SK-N-SH (cell line): ENCODE measurements at regions not wholly inside any gene's neighbourhood (a gene's known extent, or its start where the extent isn't known, plus 50 kb on each side); places are given as distances from the start of the nearest gene placed in this dataset.
"Not testable (repeated sequence)": the region's sequence is repeated elsewhere in the genome, so short reads cannot be mapped to it uniquely, and the experiment has no call there.

Experiments used
- CTCF ChIA-PET: fragments of 300-600, 350-600 bp; formaldehyde crosslinking; extraction: SDS; loops from one replicate; lab custom pipeline; 2021; lab: Yijun Ruan, JAX
- POLR2A ChIA-PET: fragments of 350-600 bp; sonication (Branson Sonifier 250); formaldehyde crosslinking; extraction: SDS; loops from one replicate; lab custom pipeline; 2020; ENCODE audit warnings: antibody characterized with exemption, inconsistent platforms; lab: Yijun Ruan, JAX
- DNase-seq: peaks from one replicate; pipeline ENCODE4 v3.0.0; 2012
- H2AFZ ChIP-seq: fragments of 200-600 bp; sonication (generic); 2 replicates; pipeline ENCODE4 v1.8.1; 2016; ENCODE audit warnings: antibody characterized with exemption, mild to moderate bottlenecking, low read depth
- H3F3A ChIP-seq: fragments of 200-600 bp; sonication (generic); replicated peaks from 2 replicates; pipeline ENCODE3; 2016; ENCODE audit warnings: antibody characterized with exemption, mild to moderate bottlenecking; ENCODE audit not compliant: insufficient read depth
- H3K27ac ChIP-seq, 2 experiments: fragments of 200-500 bp in 1 of 2; fragments of 200-600 bp in 1 of 2; sonication (Bioruptor generic) in 1 of 2; sonication (generic), shearing (Covaris generic) in 1 of 2; 2 replicates each; pipeline versions ENCODE4 v1.5.1 to v1.6.1; 2014 to 2016; ENCODE audit warnings: low read depth in 2 of 2, inconsistent platforms in 1 of 2, low read length in 1 of 2, mild to moderate bottlenecking in 1 of 2, mixed read lengths in 1 of 2
- H3K27me3 ChIP-seq: fragments of 200-600 bp; sonication (generic), shearing (Covaris generic); 2 replicates; pipeline ENCODE4 v1.6.1; 2016; ENCODE audit warnings: mixed run types; ENCODE audit not compliant: insufficient read depth
- H3K36me3 ChIP-seq, 2 experiments: fragments of 200-500 bp in 1 of 2; fragments of 200-600 bp in 1 of 2; sonication (Bioruptor generic) in 1 of 2; sonication (generic) in 1 of 2; replicated peaks in 1 of 2; 2 replicates each; pipeline versions ENCODE3 to v1.5.1; 2014 to 2016; ENCODE audit warnings: low read length in 1 of 2, mild to moderate bottlenecking in 1 of 2; ENCODE audit not compliant: insufficient read depth in 2 of 2, control insufficient read depth in 1 of 2
- H3K4me1 ChIP-seq, 2 experiments: fragments of 200-500 bp in 1 of 2; fragments of 200-600 bp in 1 of 2; sonication (Bioruptor generic) in 1 of 2; sonication (generic), shearing (Covaris generic) in 1 of 2; 2 replicates each; pipeline versions ENCODE4 v1.5.1 to v1.6.1; 2014 to 2016; ENCODE audit warnings: low read depth in 1 of 2, low read length in 1 of 2, mixed run types in 1 of 2; ENCODE audit not compliant: insufficient read depth in 2 of 2, control insufficient read depth in 1 of 2
- H3K4me2 ChIP-seq: fragments of 200-600 bp; sonication (generic), shearing (Covaris generic); 2 replicates; pipeline ENCODE4 v1.6.1; 2017; ENCODE audit warnings: mixed run types
- H3K4me3 ChIP-seq, 2 experiments: fragments of 200-500 bp in 1 of 2; fragments of 200-600 bp in 1 of 2; sonication (Bioruptor generic) in 1 of 2; sonication (generic), shearing (Covaris generic) in 1 of 2; 2 replicates each; pipeline versions ENCODE4 v1.5.1 to v1.8.1; 2014 to 2016; ENCODE audit warnings: low read depth in 2 of 2, inconsistent platforms in 1 of 2, low read length in 1 of 2, mild to moderate bottlenecking in 1 of 2, mixed read lengths in 1 of 2, moderate library complexity in 1 of 2
- H3K79me2 ChIP-seq: fragments of 200-600 bp; sonication (generic); 2 replicates; pipeline ENCODE4 v1.8.1; 2017; ENCODE audit warnings: mild to moderate bottlenecking; ENCODE audit not compliant: insufficient read depth
- H3K9ac ChIP-seq: fragments of 200-600 bp; sonication (generic); 2 replicates; pipeline ENCODE4 v1.6.1; 2017; ENCODE audit warnings: mixed run types
- H3K9me2 ChIP-seq: fragments of 200-600 bp; sonication (generic); 2 replicates; pipeline ENCODE4 v1.6.1; 2017; ENCODE audit warnings: mixed run types
- H3K9me3 ChIP-seq: fragments of 200-600 bp; sonication (generic); 2 replicates; pipeline ENCODE4 v1.6.1; 2017; ENCODE audit warnings: mixed run types, mild to moderate bottlenecking, moderate library complexity
- H4K20me1 ChIP-seq: fragments of 200-600 bp; sonication (generic); 2 replicates; pipeline ENCODE4 v1.6.1; 2017; ENCODE audit warnings: mild to moderate bottlenecking, mixed run types; ENCODE audit not compliant: insufficient read depth
- PBX3 ChIP-seq: IDR thresholded peaks from 2 replicates; pipeline ENCODE4; 2012
- POLR2AphosphoS5 ChIP-seq: IDR thresholded peaks from 2 replicates; pipeline ENCODE4 v1.6.1; 2012; ENCODE audit warnings: low read depth, low read length
- SMC3 ChIP-seq: IDR thresholded peaks from 2 replicates; pipeline ENCODE4 v1.6.1; 2012; ENCODE audit warnings: low read depth, low read length, improper control_type of control experiment
- TEAD4 ChIP-seq: IDR thresholded peaks from 2 replicates; pipeline ENCODE4 v1.4.0; 2012; ENCODE audit warnings: mild to moderate bottlenecking, borderline replicate concordance; ENCODE audit not compliant: insufficient read depth
- WGBS: methylation state at CpG from one replicate; pipeline ENCODE4 v1.1.6; 2017; ENCODE audit warnings: low lambda C conversion rate; 5-methylcytosine and 5-hydroxymethylcytosine counted together

- no peak for TF ChIP-seq POLR2AphosphoS5
Measured at GRCh38 chr12:131621701-131622421, 89.0 kb upstream of the SFSWAP start (continued).

GRCh38 chr12:131622422-131622955 is 88.4 kb upstream of the SFSWAP start:
- Histone ChIP-seq H3K27ac (no peak overlapping the region), H3K4me2 (no peak overlapping the region), H3K4me1 (peaks cover 0 to 15% of the 10 kb centered on the region in 2 experiments; a peak in 1 of 4 replicates), H3K79me2 (no peaks in the 10 kb centered on the region), H3K9me2 (no peaks in the 10 kb centered on the region), H3F3A (no peaks in the 10 kb centered on the region), H4K20me1 (no peaks in the 10 kb centered on the region), H3K36me3 (no peaks in the 10 kb centered on the region), H2AFZ (no peak overlapping the region), H3K9ac (no peak overlapping the region), H3K4me3 (no peak overlapping the region), H3K27me3 (no peaks in the 10 kb centered on the region), H3K9me3 (no peaks in the 10 kb centered on the region)
- CTCF ChIA-PET, result no interaction called here
- WGBS, result 43% methylated on average over 10 of the region's 14 CpGs
- POLR2A ChIA-PET, result no interaction called here
- no peak for TF ChIP-seq TEAD4
- TF ChIP-seq PBX3, result no peak
- TF ChIP-seq SMC3, result no peak
- no peak for DNase-seq

- H3F3A ChIP-seq, H3K9me3 ChIP-seq, H3K4me3 ChIP-seq, H3K9me2 ChIP-seq, H3K79me2 ChIP-seq, H3K36me3 ChIP-seq, H2AFZ ChIP-seq, H3K27me3 ChIP-seq, POLR2A ChIA-PET, H3K27ac ChIP-seq, H4K20me1 ChIP-seq, H3K9ac ChIP-seq, DNase-seq, H3K4me2 ChIP-seq: not testable (repeated sequence)
- H3K4me1 ChIP-seq, result peaks cover 0 to 15% of the 10 kb centered on the region in 2 experiments; a peak in 1 of 4 replicates
- CTCF ChIA-PET, result interaction anchor here (1.4 kb wide), 1 partner anchor 519 kb away, joined by 5 read pairs; no protein-coding TSS in a partner anchor
- WGBS, result 48% methylated on average over 4 of the region's 15 CpGs
Measured at GRCh38 chr12:131623404-131624368, 87.2 kb upstream of the SFSWAP start.

GRCh38 chr12:131624369-131624739 is 86.5 kb upstream of the SFSWAP start:
- H4K20me1 ChIP-seq, H3K4me3 ChIP-seq, DNase-seq, POLR2A ChIA-PET, H3K36me3 ChIP-seq, H3K9ac ChIP-seq, H3F3A ChIP-seq, H3K27me3 ChIP-seq, H3K9me3 ChIP-seq, H3K79me2 ChIP-seq, H2AFZ ChIP-seq, H3K9me2 ChIP-seq, H3K4me2 ChIP-seq, H3K27ac ChIP-seq: not testable (repeated sequence)
- WGBS, result no CpG with 5 or more reads among the region's 3 CpGs
- peaks cover 0 to 15% of the 10 kb centered on the region in 2 experiments; a peak in 1 of 4 replicates for H3K4me1 ChIP-seq
- CTCF ChIA-PET, result interaction anchor here (1.4 kb wide), 1 partner anchor 519 kb away, joined by 5 read pairs; no protein-coding TSS in a partner anchor

GRCh38 chr12:131624756-131625501 is 86.0 kb upstream of the SFSWAP start:
- H3K4me1 ChIP-seq, result peaks cover 0 to 15% of the 10 kb centered on the region in 2 experiments; a peak in 1 of 4 replicates
- H3K27ac ChIP-seq, H4K20me1 ChIP-seq, H3K79me2 ChIP-seq, H3K36me3 ChIP-seq, H2AFZ ChIP-seq, POLR2A ChIA-PET, H3F3A ChIP-seq, H3K9me2 ChIP-seq, H3K9me3 ChIP-seq, H3K9ac ChIP-seq, DNase-seq, H3K4me3 ChIP-seq, H3K4me2 ChIP-seq, H3K27me3 ChIP-seq: not testable (repeated sequence)
- CTCF ChIA-PET, result interaction anchor here (1.4 kb wide), 1 partner anchor 520 kb away, joined by 5 read pairs; no protein-coding TSS in a partner anchor
- 33% methylated on average over 9 of the region's 12 CpGs for WGBS
